K562 (cell line): ENCODE measurements at regions not wholly inside any gene's neighbourhood (a gene's known extent, or its start where the extent isn't known, plus 50 kb on each side); places are given as distances from the start of the nearest gene placed in this dataset.

Source experiments
- ARID3A ChIP-seq: IDR thresholded peaks from 2 replicates; pipeline ENCODE4 v1.6.1; 2012; ENCODE audit warnings: low read depth, low read length, improper control_type of control experiment, borderline replicate concordance
- CREBBP ChIP-seq: IDR thresholded peaks from one replicate; pipeline ENCODE4 v1.6.1; 2012; ENCODE audit warnings: low read depth, mild to moderate bottlenecking, control low read depth, inconsistent platforms, low read length
- FOXJ2 ChIP-seq: fragments of 200-800 bp; sonication (Bioruptor generic); IDR thresholded peaks from 2 replicates; pipeline ENCODE4 v1.6.1; 2016; ENCODE audit warnings: missing genetic modification characterization, missing compliant biosample characterization
- HMG20B ChIP-seq: fragments of 250-450 bp; sonication (Bioruptor Pico); IDR thresholded peaks from 2 replicates; pipeline ENCODE4 v1.5.0; 2021; ENCODE audit warnings: mild to moderate bottlenecking
- RREB1 ChIP-seq: fragments of 250-450 bp; sonication (Bioruptor Pico); IDR thresholded peaks from 2 replicates; pipeline ENCODE4 v1.4.0; 2020
- TCF15 ChIP-seq: fragments of 250-450 bp; sonication (Bioruptor Pico); IDR thresholded peaks from 2 replicates; pipeline ENCODE4 v1.8.0; 2022; ENCODE audit warnings: moderate library complexity, mild to moderate bottlenecking, inconsistent platforms
- TCF7 ChIP-seq: sonication (generic); IDR thresholded peaks from 2 replicates; pipeline ENCODE4 v1.6.1; 2016; ENCODE audit warnings: antibody characterized with exemption, borderline replicate concordance
- TRIM24 ChIP-seq, 2 experiments: fragments of 450-650 bp; IDR thresholded peaks; 2 replicates each; pipeline ENCODE4 v1.6.1; 2016
- ZFP30 ChIP-seq: fragments of 250-450 bp; sonication (Bioruptor Pico); IDR thresholded peaks from 2 replicates; pipeline ENCODE4 v1.8.0; 2022; ENCODE audit warnings: moderate library complexity, mild to moderate bottlenecking, inconsistent platforms, borderline replicate concordance
- ZNF217 ChIP-seq: sonication (generic); formaldehyde crosslinking; IDR thresholded peaks from 2 replicates; pipeline ENCODE4 v1.8.0; 2022; ENCODE audit warnings: mild to moderate bottlenecking, missing genetic modification reagents
- ZNF395 ChIP-seq: fragments of 200-800 bp; sonication (Bioruptor generic); IDR thresholded peaks from 2 replicates; pipeline ENCODE4 v1.6.1; 2017; ENCODE audit warnings: missing genetic modification characterization, missing compliant biosample characterization
- ZNF436 ChIP-seq: fragments of 250-450, 450-650 bp; sonication (Bioruptor Pico); formaldehyde crosslinking; IDR thresholded peaks from 2 replicates; pipeline ENCODE4 v1.7.0; 2020; ENCODE audit warnings: mild to moderate bottlenecking
- ZNF740 ChIP-seq, 3 experiments: fragments of 200-800 bp in 1 of 3; sonication (Bioruptor generic) in 1 of 3; sonication (generic) in 1 of 3; formaldehyde crosslinking in 1 of 3; IDR thresholded peaks; 2 replicates each; pipeline versions ENCODE4 v1.6.1 to v1.8.0; 2016 to 2022; ENCODE audit warnings: mild to moderate bottlenecking in 2 of 3, missing compliant biosample characterization in 2 of 3, missing genetic modification characterization in 2 of 3, missing genetic modification reagents in 1 of 3
- ZNF75A ChIP-seq: fragments of 450-650 bp; formaldehyde crosslinking; IDR thresholded peaks from 2 replicates; pipeline ENCODE4 v1.4.0; 2020; ENCODE audit warnings: mild to moderate bottlenecking

GRCh38 chr2:145789636-145790035 is 1269.7 kb upstream of the ZEB2 start (continued):
- TF ChIP-seq ARID3A, result no peak
- no peak for TF ChIP-seq ZNF217 (CRISPR knock-in tag)
- no peak for TF ChIP-seq CREBBP
- TF ChIP-seq TRIM24 (IDR thresholded peaks at IDR 0.05), result peak; percentile 39 to 65; a peak in 2 of 4 replicates
- no peak for TF ChIP-seq TCF15 (CRISPR knock-in tag)
- TF ChIP-seq ZNF436, result no peak
- TF ChIP-seq FOXJ2 (tag), result no peak
- TF ChIP-seq ZNF75A (CRISPR knock-in tag), result no peak
- TF ChIP-seq TCF7, result no peak
- no peak for TF ChIP-seq RREB1 (CRISPR knock-in tag)
- no peak for TF ChIP-seq ZNF740 (CRISPR knock-in tag; IDR thresholded peaks at IDR 0.05)
- TF ChIP-seq ZNF740 (tag; IDR thresholded peaks at IDR 0.05), result 0 out of 4 replicates have a peak, but pooled peaks of 1 of the 2 experiments have one; percentile 26
- TF ChIP-seq HMG20B (CRISPR knock-in tag), result no peak
- TF ChIP-seq ZFP30, result no peak
- 0 out of 2 replicates have a peak, but pooled peaks have one; percentile 12 for TF ChIP-seq ZNF395 (CRISPR knock-in tag)
